ENCODE measurements at regions not wholly inside any gene's neighbourhood (a gene's known extent, or its start where the extent isn't known, plus 50 kb on each side); places are given as distances from the start of the nearest gene placed in this dataset.

DNA sequence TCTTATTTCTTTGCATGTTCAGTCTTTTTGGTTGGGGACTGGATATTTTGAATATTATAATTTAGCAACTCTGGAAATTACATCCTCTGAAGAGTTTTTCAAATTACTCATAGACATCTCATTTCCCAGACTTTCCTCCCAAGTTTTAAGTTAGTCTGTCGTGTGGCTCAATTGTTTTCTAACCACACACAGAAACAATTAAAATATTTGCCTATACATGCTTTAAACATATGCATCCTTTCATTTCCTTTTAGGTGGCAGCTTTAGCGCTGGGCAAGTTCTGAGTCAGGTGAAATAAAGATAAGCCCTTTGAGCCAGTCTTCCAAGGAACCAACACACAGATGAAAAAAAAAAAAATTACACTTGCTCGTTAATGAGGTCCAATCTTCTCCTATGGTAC is 307.0 kb upstream of the SPOCK3 start:
- Histone ChIP-seq H3K27me3 (replicated peaks in 1 of 4; ENCODE audit: control insufficient read depth in 3 of 4, extremely low read depth in 1 of 4, insufficient read depth in 3 of 4, low read length in 3 of 4) (no peaks in the 10 kb centered on the region), H3K4me2 (ENCODE audit: insufficient read depth in 1 of 2, low read depth in 2 of 2, low read length in 2 of 2) (no peak overlapping the region), H2BK15ac (ENCODE audit: low read length) (no peak overlapping the region), H3K23ac (ENCODE audit: insufficient read length) (no peak overlapping the region), H2BK12ac (ENCODE audit: low read depth, low read length) (no peak overlapping the region), H2AFZ (ENCODE audit: low read length) (no peak overlapping the region), H3K27ac (ENCODE audit: low read depth, low read length) (no peak overlapping the region), H2AK5ac (ENCODE audit: low read depth, low read length) (no peak overlapping the region), H4K20me1 (replicated peaks in 1 of 2; ENCODE audit: control insufficient read depth in 1 of 2, insufficient read depth in 2 of 2, low read length in 2 of 2) (no peaks in the 10 kb centered on the region), H3K4me1 (replicated peaks in 1 of 4; ENCODE audit: control insufficient read depth in 3 of 4, insufficient read depth in 4 of 4, low read length in 3 of 4) (no peaks in the 10 kb centered on the region), H2BK5ac (ENCODE audit: low read depth, low read length) (no peak overlapping the region), H2BK20ac (ENCODE audit: low read length) (no peak overlapping the region), H3K9me3 (ENCODE audit: insufficient read depth in 2 of 2, low read depth in 1 of 2, low read length in 1 of 2) (no peaks in the 10 kb centered on the region), H3K14ac (ENCODE audit: insufficient read length) (no peak overlapping the region), H3K9ac (replicated peaks in 1 of 4; ENCODE audit: extremely low read depth in 1 of 4, low read depth in 3 of 4, low read length in 3 of 4) (no peak overlapping the region), H3K36me3 (ENCODE audit: control insufficient read depth in 2 of 4, insufficient read depth in 4 of 4, low read length in 3 of 4) (no peaks in the 10 kb centered on the region), H3K79me1 (ENCODE audit: low read depth, low read length) (no peaks in the 10 kb centered on the region), H4K5ac (ENCODE audit: insufficient read length, low read depth, low read length) (no peak overlapping the region), H3K79me2 (ENCODE audit: control insufficient read depth in 1 of 2, insufficient read depth in 2 of 2, low read length in 2 of 2) (no peaks in the 10 kb centered on the region), H3K4me3 (ENCODE audit: extremely low read depth in 1 of 4, insufficient read depth in 2 of 4, low read depth in 3 of 4, low read length in 4 of 4) (no peak overlapping the region), H4K91ac (replicated peaks; ENCODE audit: insufficient read length, low read length) (no peak overlapping the region), H3K23me2 (ENCODE audit: low read depth, low read length) (no peaks in the 10 kb centered on the region), H3K56ac (replicated peaks; ENCODE audit: insufficient read length, low read depth, low read length) (no peak overlapping the region), H3K4ac (replicated peaks; ENCODE audit: insufficient read length, low read depth, low read length) (no peak overlapping the region), H4K8ac (ENCODE audit: extremely low read depth, insufficient read depth, low read length) (no peak overlapping the region), H3K18ac (ENCODE audit: extremely low read depth, low read length) (no peak overlapping the region), H2BK120ac (replicated peaks; ENCODE audit: low read depth, low read length) (no peak overlapping the region)
- FAIRE-seq (no peak), DNase-seq (ENCODE audit: low read depth in 1 of 2, low spot score in 2 of 2) (no peak)
- CTCF ChIA-PET (ENCODE audit: partially characterized antibody): interaction anchor here (0.6 kb wide), 1 partner anchor 67 kb away, joined by 5 read pairs; no protein-coding TSS in a partner anchor
- 99% methylated on average over 3 of the region's 3 CpGs; no CpG with 5 or more reads in 1 of the 2 experiments for WGBS, 2 experiments (ENCODE audit: extremely low coverage in 1 of 2, insufficient coverage in 1 of 2, insufficient read length in 1 of 2, insufficient replicate concordance in 2 of 2, low coverage in 1 of 2, low lambda C conversion rate in 2 of 2, missing lambda C conversion rate in 1 of 2)
- POLR2A ChIA-PET (ENCODE audit: partially characterized antibody): interaction anchor here (0.6 kb wide), 1 partner anchor 88 kb away, joined by 3 read pairs; no protein-coding TSS in a partner anchor
- TF ChIP-seq JUN (IDR thresholded peaks at IDR 0.05; ENCODE audit: low read depth, low read length) (no peak), NANOG (IDR thresholded peaks at IDR 0.05; ENCODE audit: insufficient read depth, low read depth, low read length, poor library complexity, severe bottlenecking) (no peak), GTF2F1 (IDR thresholded peaks at IDR 0.05; ENCODE audit: borderline replicate concordance, low read depth, low read length) (no peak), BRCA1 (IDR thresholded peaks at IDR 0.05; ENCODE audit: low read depth, low read length) (no peak), BACH1 (IDR thresholded peaks at IDR 0.05; ENCODE audit: low read length) (no peak), KDM4A (IDR thresholded peaks at IDR 0.05; ENCODE audit: low read depth, low read length, severe bottlenecking) (no peak), SAP30 (IDR thresholded peaks at IDR 0.05; ENCODE audit: insufficient read depth, insufficient replicate concordance, low read length) (no peak), ZNF274 (IDR thresholded peaks at IDR 0.05; ENCODE audit: borderline replicate concordance, extremely low read depth, low read length) (no peak)
- TF ChIP-seq, protein P1, sequence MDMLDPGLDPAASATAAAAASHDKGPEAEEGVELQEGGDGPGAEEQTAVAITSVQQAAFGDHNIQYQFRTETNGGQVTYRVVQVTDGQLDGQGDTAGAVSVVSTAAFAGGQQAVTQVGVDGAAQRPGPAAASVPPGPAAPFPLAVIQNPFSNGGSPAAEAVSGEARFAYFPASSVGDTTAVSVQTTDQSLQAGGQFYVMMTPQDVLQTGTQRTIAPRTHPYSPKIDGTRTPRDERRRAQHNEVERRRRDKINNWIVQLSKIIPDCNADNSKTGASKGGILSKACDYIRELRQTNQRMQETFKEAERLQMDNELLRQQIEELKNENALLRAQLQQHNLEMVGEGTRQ (IDR thresholded peaks at IDR 0.05; ENCODE audit: low read length): no peak
- TF ChIP-seq, protein P2, sequence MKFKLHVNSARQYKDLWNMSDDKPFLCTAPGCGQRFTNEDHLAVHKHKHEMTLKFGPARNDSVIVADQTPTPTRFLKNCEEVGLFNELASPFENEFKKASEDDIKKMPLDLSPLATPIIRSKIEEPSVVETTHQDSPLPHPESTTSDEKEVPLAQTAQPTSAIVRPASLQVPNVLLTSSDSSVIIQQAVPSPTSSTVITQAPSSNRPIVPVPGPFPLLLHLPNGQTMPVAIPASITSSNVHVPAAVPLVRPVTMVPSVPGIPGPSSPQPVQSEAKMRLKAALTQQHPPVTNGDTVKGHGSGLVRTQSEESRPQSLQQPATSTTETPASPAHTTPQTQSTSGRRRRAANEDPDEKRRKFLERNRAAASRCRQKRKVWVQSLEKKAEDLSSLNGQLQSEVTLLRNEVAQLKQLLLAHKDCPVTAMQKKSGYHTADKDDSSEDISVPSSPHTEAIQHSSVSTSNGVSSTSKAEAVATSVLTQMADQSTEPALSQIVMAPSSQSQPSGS (IDR thresholded peaks at IDR 0.05; ENCODE audit: low read length): no peak
